OCI-LY7 (cell line): ENCODE measurements at regions not wholly inside any gene's neighbourhood (a gene's known extent, or its start where the extent isn't known, plus 50 kb on each side); places are given as distances from the start of the nearest gene placed in this dataset.

Experiments used
- BruUV-seq: library from RNA; stranded (reverse); fragments of 400-500 nt; replicated peaks from 2 replicates; lab custom pipeline; 2021; lab: Mats Ljungman, UMichigan
- CTCF ChIA-PET: fragments of 300-600 bp; sonication (Branson Sonifier 250); formaldehyde crosslinking; loops from one replicate; lab custom pipeline; 2022; ENCODE audit warnings: antibody characterized with exemption; ENCODE audit not compliant: unreplicated experiment; lab: Charles Lee
- POLR2A ChIA-PET: fragments of 300-600 bp; sonication (Branson Sonifier 250); formaldehyde crosslinking; loops from one replicate; lab custom pipeline; 2022; ENCODE audit warnings: antibody characterized with exemption; lab: Charles Lee
- DNase-seq: peaks from one replicate; pipeline ENCODE4 v3.0.0-alpha.2; 2015; ENCODE audit warnings: low spot score
- H2AFZ ChIP-seq: fragments of 200-600 bp; sonication (generic), shearing (Covaris generic); 2 replicates; pipeline ENCODE4 v1.6.1; 2014; ENCODE audit warnings: mild to moderate bottlenecking, antibody characterized with exemption, low read length, moderate library complexity
- H3K27ac ChIP-seq: fragments of 200-600 bp; sonication (generic); 2 replicates; pipeline ENCODE4 v1.5.1; 2014; ENCODE audit warnings: mixed run types, low read depth, mild to moderate bottlenecking, moderate library complexity, low read length, inconsistent platforms; ENCODE audit not compliant: poor library complexity, severe bottlenecking
- H3K36me3 ChIP-seq: fragments of 200-600 bp; sonication (generic); 2 replicates; pipeline ENCODE4 v1.6.1; 2014; ENCODE audit warnings: mild to moderate bottlenecking, antibody characterized with exemption, low read length, moderate library complexity, mixed read lengths; ENCODE audit not compliant: insufficient read depth
- H3K4me1 ChIP-seq: fragments of 200-600 bp; sonication (generic); 2 replicates; pipeline ENCODE4 v1.5.1; 2014; ENCODE audit warnings: mild to moderate bottlenecking, low read length; ENCODE audit not compliant: insufficient read depth, poor library complexity, severe bottlenecking
- H3K4me2 ChIP-seq: fragments of 200-600 bp; sonication (generic); 2 replicates; pipeline ENCODE4 v1.6.1; 2014; ENCODE audit warnings: mild to moderate bottlenecking, low read length
- H3K4me3 ChIP-seq: fragments of 200-600 bp; sonication (generic); 2 replicates; pipeline ENCODE4 v1.5.1; 2014; ENCODE audit warnings: mild to moderate bottlenecking, low read depth, low read length; ENCODE audit not compliant: poor library complexity, severe bottlenecking
- H3K79me2 ChIP-seq: fragments of 200-600 bp; sonication (generic); 2 replicates; pipeline ENCODE4 v1.6.1; 2016; ENCODE audit warnings: low read depth, mild to moderate bottlenecking, low read length, moderate library complexity, mixed read lengths; ENCODE audit not compliant: insufficient read depth
- H3K9me2 ChIP-seq: fragments of 200-600 bp; sonication (generic); 2 replicates; pipeline ENCODE4 v1.6.1; 2016; ENCODE audit warnings: mild to moderate bottlenecking, low read length, mixed read lengths; ENCODE audit not compliant: insufficient read depth
- H3K9me3 ChIP-seq: fragments of 200-600 bp; sonication (generic); 2 replicates; pipeline ENCODE4 v1.6.1; 2014; ENCODE audit warnings: mild to moderate bottlenecking, mixed run types, low read length, mixed read lengths
- H4K20me1 ChIP-seq: fragments of 200-600 bp; sonication (generic); 2 replicates; pipeline ENCODE4 v1.6.1; 2014; ENCODE audit warnings: mild to moderate bottlenecking, antibody characterized with exemption, low read length, moderate library complexity, mixed read lengths; ENCODE audit not compliant: insufficient read depth
- CTCF ChIP-seq: fragments of 200-600 bp; sonication (generic); conservative IDR thresholded peaks from 2 replicates; pipeline ENCODE4 v1.5.1; 2014; ENCODE audit warnings: mild to moderate bottlenecking, antibody characterized with exemption, low read length, moderate library complexity, mixed read lengths
- EZH2phosphoT487 ChIP-seq: fragments of 200-600 bp; sonication (generic); IDR thresholded peaks from 2 replicates; pipeline ENCODE4 v1.6.1; 2018; ENCODE audit warnings: low read depth, borderline replicate concordance, mild to moderate bottlenecking, mixed run types, antibody characterized with exemption, low read length, moderate library complexity, mixed read lengths
- intact Hi-C: fragments of 100-400 bp; cut with micrococcal nuclease; formaldehyde crosslinking; loops from one replicate; pipeline ENCODE4 v1.10.0; 2022; ENCODE audit not compliant: unreplicated experiment

- H3K4me3 ChIP-seq: no peak overlapping the region
- no peak for TF ChIP-seq CTCF
- TF ChIP-seq EZH2phosphoT487: no peak
- H3K9me3 ChIP-seq: no peaks in the 10 kb centered on the region
- no peaks in the 10 kb centered on the region for H3K36me3 ChIP-seq
- ChIA-PET POLR2A (interaction anchor here (0.8 kb wide), 1 partner anchor 116 kb away, joined by 3 read pairs; no protein-coding TSS in a partner anchor), CTCF (no interaction called here)
- no peaks in the 10 kb centered on the region for H3K4me1 ChIP-seq
- no peak overlapping the region for H3K27ac ChIP-seq
- H3K79me2 ChIP-seq: no peaks in the 10 kb centered on the region
- no peak overlapping the region for H2AFZ ChIP-seq
- no peak for DNase-seq
- no peaks in the 10 kb centered on the region for H3K9me2 ChIP-seq
- no peak overlapping the region for H3K4me2 ChIP-seq
- no TSS peak for BruUV-seq
- intact Hi-C loops: no loop called here
- H4K20me1 ChIP-seq: no peaks in the 10 kb centered on the region
These were observed 295.8 kb upstream of the LRRN1 start for GRCh38 chr3:3503411-3503810.

- Histone ChIP-seq H3K4me3 (no peak overlapping the region), H3K9me2 (no peaks in the 10 kb centered on the region), H3K4me2 (no peak overlapping the region), H3K4me1 (no peaks in the 10 kb centered on the region), H3K9me3 (no peaks in the 10 kb centered on the region), H2AFZ (no peak overlapping the region), H3K79me2 (no peaks in the 10 kb centered on the region), H4K20me1 (no peaks in the 10 kb centered on the region), H3K27ac (no peak overlapping the region), H3K36me3 (no peaks in the 10 kb centered on the region)
- intact Hi-C loops: no loop called here
- BruUV-seq: no TSS peak
- ChIA-PET CTCF (no interaction called here), POLR2A (no interaction called here)
- no peak for DNase-seq
- TF ChIP-seq CTCF: no peak
These were observed 299.2 kb upstream of the LRRN1 start for GRCh38 chr3:3499987-3500386.

GRCh38 chr3:3499012-3499562 is 300.1 kb upstream of the LRRN1 start:
- no peak for TF ChIP-seq CTCF
- no peak for TF ChIP-seq EZH2phosphoT487

More at GRCh38 chr3:3499012-3499562, 300.1 kb upstream of the LRRN1 start:
- no peaks in the 10 kb centered on the region for H3K9me2 ChIP-seq
- H3K4me2 ChIP-seq: no peak overlapping the region
- no peaks in the 10 kb centered on the region for H3K79me2 ChIP-seq
- ChIA-PET CTCF (no interaction called here), POLR2A (interaction anchor here (0.7 to 1.0 kb wide), 2 partner anchors 18 to 114 kb away, joined by 3 to 4 read pairs; no protein-coding TSS in a partner anchor)
- no TSS peak for BruUV-seq
- no peak for DNase-seq
- no peaks in the 10 kb centered on the region for H3K4me1 ChIP-seq
- no peaks in the 10 kb centered on the region for H3K36me3 ChIP-seq
- H2AFZ ChIP-seq: no peak overlapping the region
- no peaks in the 10 kb centered on the region for H3K9me3 ChIP-seq
- H4K20me1 ChIP-seq: no peaks in the 10 kb centered on the region
- H3K4me3 ChIP-seq: no peak overlapping the region
- no peak overlapping the region for H3K27ac ChIP-seq
- intact Hi-C loops: no loop called here
